ENCODE measurements at regions not wholly inside any gene's neighbourhood (a gene's known extent, or its start where the extent isn't known, plus 50 kb on each side); places are given as distances from the start of the nearest gene placed in this dataset.

DNA sequence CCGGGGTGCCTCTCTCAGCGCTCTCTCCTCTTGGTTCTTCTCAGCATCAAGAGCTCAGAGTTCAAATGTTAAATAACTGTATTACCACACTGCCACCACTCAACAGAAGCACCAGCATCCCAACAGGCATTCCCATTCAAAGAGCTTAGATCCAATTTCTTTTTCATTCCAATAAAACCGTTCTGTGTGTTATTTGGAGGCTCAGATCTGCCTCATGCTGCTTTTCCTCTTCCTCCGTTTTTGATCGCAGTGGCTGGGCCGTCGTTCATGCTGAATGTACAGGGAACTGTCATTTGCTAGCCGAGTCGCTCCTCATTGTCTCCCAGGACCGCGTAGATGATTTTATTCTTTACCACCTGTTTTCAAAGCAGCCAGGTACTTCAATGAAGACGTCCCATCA lies 798.9 kb upstream of the SALL3 start:
- no peak for DNase-seq (ENCODE audit: low spot score)

GRCh38 chr18:78183815-78184214 lies 795.8 kb upstream of the SALL3 start:
- no peak for DNase-seq (ENCODE audit: low spot score)

- DNase-seq (ENCODE audit: low spot score): no peak
Observed at GRCh38 chr18:78191276-78191675, 788.3 kb upstream of the SALL3 start.

DNA sequence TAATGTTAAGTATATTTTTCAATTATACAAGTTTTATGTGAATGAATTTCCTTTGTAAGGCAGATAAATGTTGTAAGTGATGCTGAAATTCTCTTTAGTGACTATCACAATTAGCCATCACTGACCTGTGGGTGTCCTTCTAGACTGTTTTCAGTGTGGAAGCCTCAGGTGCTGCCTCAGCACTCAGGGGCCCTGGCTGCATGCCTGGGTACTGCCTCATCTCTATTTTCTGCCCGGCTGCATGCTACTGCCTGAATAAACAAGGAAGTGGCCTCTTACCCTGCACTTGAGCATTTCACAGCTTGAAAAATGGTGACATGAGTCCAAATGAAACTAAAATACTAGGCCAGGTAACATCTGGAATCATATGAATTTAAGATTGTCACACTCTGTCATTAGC lies 787.6 kb upstream of the SALL3 start:
- no peak for DNase-seq (ENCODE audit: low spot score)

GRCh38 chr18:78196280-78196679 lies 783.3 kb upstream of the SALL3 start:
- DNase-seq (ENCODE audit: low spot score): no peak

GRCh38 chr18:78199002-78199401 lies 780.6 kb upstream of the SALL3 start:
- DNase-seq (ENCODE audit: low spot score): no peak

GRCh38 chr18:78199611-78200010 lies 780.0 kb upstream of the SALL3 start:
- no peak for DNase-seq (ENCODE audit: low spot score)

- no peak for DNase-seq (ENCODE audit: low spot score)
Observed at GRCh38 chr18:78207942-78208341, 771.7 kb upstream of the SALL3 start.

DNA sequence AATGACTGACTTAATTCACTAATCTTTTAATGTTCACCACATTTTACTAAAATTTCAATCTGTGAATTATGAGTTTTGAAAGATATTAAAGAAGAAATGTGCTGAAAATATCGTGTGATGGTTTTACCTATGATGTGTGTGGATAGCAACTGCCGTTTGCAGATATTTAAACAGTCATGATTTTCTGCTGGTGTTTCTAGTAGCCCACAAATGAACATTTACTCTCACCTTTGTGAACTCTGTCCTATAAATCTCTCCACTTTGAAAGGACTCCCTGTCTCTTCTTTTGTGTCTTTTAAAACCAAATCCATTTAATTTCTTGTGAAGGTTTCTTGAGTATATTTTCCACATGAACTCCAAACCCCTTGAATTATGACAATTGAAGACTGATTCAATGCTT lies 771.2 kb upstream of the SALL3 start:
- no peak for DNase-seq (ENCODE audit: low spot score)

DNA sequence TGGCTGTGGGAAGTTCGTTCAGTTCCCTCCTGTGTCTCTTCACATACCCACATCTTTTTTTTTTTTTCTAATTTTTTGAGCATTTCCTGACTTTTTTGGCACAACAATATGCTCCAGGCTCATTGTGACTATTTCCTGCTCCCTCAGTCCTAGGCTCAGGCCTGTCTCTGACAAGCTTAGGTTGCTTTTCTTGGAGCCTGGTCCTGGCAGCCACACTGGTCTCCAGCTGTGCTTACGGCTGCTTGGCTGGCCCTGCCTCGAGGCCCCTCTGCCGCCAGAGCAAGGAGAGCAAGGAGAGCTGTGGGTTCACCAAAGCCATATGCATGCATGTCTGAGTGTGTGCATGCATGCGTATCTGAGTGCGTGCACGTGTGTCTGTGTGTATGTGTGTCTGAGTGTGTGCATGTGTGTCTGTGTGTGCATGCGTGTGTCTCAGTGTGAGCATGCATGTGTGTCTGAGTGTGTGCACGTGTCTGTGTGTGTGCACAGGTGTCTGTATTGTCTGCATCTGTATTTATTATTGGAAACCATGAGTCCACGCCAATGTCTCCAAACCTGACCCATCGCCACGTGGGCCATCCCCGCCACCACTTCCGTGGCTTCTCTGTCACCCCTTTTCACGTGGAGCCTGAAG lies 766.1 kb upstream of the SALL3 start:
- no peak for DNase-seq (ENCODE audit: low spot score)

DNA sequence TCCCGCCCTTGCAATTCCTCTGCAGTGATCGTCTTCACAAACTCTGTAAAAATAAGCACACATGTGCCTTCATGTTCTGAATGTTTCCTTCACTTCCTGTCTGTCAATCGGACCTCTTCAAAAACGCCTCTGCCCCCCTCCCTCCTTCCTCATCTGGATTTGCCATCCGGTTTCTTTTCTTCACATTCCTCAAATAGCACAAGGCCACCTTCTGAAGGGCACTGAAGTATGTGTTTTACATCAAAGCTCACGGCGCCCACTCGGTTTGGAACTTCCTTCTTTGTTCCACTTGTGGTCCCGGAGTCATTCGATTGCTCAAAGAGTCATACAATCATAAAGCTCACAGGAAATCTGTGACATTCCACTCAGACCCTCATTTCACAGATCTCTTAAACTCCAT lies 758.1 kb upstream of the SALL3 start:
- no peak for DNase-seq (ENCODE audit: low spot score)

- DNase-seq (ENCODE audit: low spot score): no peak
Observed at GRCh38 chr18:78228974-78229373, 750.6 kb upstream of the SALL3 start.

DNA sequence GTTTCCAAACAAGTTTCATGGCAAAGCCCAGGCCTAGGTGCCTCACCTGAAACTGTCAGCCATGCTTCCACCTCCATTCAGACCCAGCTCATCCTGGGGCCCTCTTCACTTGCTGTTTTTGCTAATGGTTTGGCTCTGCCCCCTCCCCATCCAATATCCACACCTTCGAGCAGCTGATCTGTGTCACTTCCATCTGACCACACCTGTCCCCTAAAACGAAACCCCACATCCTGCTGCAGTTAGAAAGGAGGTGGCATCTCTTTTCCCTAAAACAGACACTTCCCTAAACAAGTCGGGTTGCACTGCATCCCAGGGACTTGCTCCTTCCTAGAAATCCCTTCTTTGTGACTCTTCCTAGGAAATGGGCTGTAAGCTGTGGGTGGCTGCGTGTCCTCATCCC lies 748.7 kb upstream of the SALL3 start:
- DNase-seq (ENCODE audit: low spot score): no peak

DNA sequence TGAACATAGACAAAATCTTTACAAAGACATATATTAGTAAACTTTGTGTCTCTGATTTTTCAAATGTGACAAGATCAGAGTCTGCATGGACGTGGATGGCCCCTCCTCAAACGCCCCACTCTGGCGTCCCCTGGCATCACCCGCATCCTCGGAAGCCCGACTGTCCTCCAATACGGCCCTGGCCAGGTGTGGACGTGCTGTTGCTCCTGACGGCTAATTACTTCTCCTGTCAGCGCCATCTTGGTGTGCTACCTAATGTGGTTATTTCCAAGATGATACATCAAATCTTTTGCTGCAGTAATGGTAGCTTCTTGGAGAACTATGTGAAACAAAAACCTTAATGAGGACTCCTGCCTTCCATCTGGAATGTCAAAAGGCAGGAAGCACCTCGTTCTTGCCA lies 747.4 kb upstream of the SALL3 start:
- DNase-seq (ENCODE audit: low spot score): no peak

GRCh38 chr18:78237864-78238263 lies 741.8 kb upstream of the SALL3 start:
- no peak for DNase-seq (ENCODE audit: low spot score)

DNA sequence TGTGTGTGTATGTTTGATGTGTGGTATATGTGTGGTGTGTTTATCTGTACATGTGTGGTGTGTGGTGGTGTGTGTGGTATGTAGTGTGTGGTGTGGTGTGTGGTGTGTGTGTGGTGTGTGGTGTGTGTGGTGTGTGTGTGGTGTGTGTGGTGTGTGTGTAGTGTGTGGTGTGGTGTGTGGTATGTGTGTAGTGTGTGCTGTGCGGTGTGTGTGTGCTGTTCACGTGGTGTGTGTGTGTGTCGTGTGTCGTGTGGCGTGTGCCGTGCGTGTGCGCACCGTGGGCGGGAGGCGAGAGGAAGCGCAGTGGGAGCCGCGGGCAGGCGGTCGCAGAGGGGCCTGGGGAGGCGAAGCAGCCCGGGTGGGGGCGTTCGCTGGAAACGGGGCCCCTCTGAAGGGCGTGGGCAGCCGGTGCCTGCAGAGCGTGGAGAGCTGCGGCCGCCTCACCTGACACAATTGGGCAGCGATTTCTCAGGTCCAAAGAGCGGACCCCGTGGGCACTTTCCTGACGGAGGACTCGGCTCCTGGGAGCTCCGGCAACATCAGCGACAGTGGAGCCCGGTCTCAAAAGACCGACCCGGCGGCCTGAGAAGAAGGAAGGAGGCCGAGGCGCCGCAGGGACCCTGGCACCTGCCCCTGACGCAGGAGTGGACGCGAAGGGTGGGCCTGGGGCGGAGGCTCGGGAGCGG lies 741.1 kb upstream of the SALL3 start:
- DNase-seq (ENCODE audit: low spot score): no peak

GRCh38 chr18:78239090-78239457 lies 740.5 kb upstream of the SALL3 start:
- no peak for DNase-seq (ENCODE audit: low spot score)

- no peak for DNase-seq (ENCODE audit: low spot score)
Observed at GRCh38 chr18:78240101-78240500, 739.5 kb upstream of the SALL3 start.

- no peak for DNase-seq (ENCODE audit: low spot score)
Observed at GRCh38 chr18:78240627-78241252, 738.9 kb upstream of the SALL3 start.

DNA sequence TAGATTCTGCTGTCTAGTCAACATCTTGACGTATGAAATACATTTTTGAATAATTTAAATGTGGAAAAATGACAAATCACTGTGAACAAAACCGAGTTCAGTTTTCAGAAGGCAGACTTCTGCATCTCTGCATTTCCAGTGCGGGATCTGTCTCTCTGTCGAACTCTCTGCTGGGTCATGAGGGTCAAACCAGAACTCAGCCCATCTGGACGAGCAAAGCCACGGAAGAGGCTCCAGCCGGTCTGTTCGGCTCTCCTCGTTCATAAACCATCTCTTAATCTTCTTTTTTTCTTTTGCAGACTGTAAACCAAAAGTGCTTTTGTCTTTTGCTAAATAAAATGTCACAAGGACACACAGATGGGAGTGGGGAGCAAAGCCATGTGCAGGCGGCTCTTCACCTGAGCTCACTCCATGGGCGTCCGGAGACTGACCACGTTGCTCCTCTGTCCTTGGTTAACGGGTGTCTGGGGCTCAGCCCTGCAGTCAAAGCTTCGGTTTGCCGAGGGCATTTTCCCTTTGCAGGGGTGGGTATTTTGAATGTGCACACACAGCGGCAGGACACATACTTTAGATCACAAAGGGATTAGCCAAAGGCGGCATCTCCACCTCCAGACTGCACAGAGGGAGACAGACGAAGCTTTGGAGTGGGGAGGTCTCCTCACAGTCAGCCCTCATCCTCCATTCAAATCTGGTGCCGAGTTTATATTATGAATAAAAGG lies 737.9 kb upstream of the SALL3 start:
- no peak for DNase-seq (ENCODE audit: low spot score)

- no peak for DNase-seq (ENCODE audit: low spot score)
Observed at GRCh38 chr18:78242254-78242643, 737.4 kb upstream of the SALL3 start.

DNA sequence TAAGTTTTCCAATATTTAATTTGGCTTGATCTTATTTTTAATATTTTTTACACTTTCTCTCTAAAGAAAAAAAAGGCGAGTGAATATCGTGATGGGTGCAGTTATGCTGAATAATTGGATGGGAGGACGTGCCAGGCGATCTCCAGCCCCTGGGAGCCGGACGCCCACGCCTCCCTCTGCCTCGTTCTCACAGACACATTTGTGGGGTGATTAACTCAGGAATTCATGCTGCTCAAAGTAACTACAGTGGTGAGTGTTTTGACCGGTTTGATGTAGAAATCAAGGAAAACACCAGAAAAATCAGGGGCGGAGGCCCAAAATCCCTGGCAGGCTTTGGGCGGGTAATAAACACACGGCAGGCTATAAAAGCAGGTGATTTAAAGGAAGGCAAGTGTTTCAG lies 736.8 kb upstream of the SALL3 start:
- no peak for DNase-seq (ENCODE audit: low spot score)
